GM19463 (cell line): ENCODE measurements at regions not wholly inside any gene's neighbourhood (a gene's known extent, or its start where the extent isn't known, plus 50 kb on each side); places are given as distances from the start of the nearest gene placed in this dataset.
"Not testable (repeated sequence)": the region's sequence is repeated elsewhere in the genome, so short reads cannot be mapped to it uniquely, and the experiment has no call there.

ENCODE experiments used
- ATAC-seq: cut with Tn5 transposase; IDR thresholded peaks from one replicate; pipeline ENCODE4 v1.9.1; 2021; ENCODE audit warnings: mild to moderate bottlenecking, moderate library complexity; ENCODE audit not compliant: unreplicated experiment

- no peak for ATAC-seq
These were observed 99.9 kb upstream of the TLE4 start for GRCh38 chr9:79471580-79472543.

- ATAC-seq = no peak
These were observed 98.1 kb upstream of the TLE4 start for GRCh38 chr9:79473704-79474103.

GRCh38 chr9:79477241-79477840 lies 94.4 kb upstream of the TLE4 start:
- no peak for ATAC-seq

GRCh38 chr9:79477955-79478771 lies 93.6 kb upstream of the TLE4 start:
- peak; percentile 84 for ATAC-seq

- no peak for ATAC-seq
These were observed 91.1 kb upstream of the TLE4 start for GRCh38 chr9:79480639-79481038.

GRCh38 chr9:79481846-79482477 lies 89.8 kb upstream of the TLE4 start:
- no peak for ATAC-seq

- ATAC-seq = no peak
These were observed 86.5 kb upstream of the TLE4 start for GRCh38 chr9:79485258-79485657.

- ATAC-seq = no peak
These were observed 82.3 kb upstream of the TLE4 start for GRCh38 chr9:79489261-79490000.

- no peak for ATAC-seq
These were observed 81.0 kb upstream of the TLE4 start for GRCh38 chr9:79490657-79491248.

GRCh38 chr9:79492092-79493009 lies 79.4 kb upstream of the TLE4 start:
- ATAC-seq = no peak

- ATAC-seq = not testable (repeated sequence)
These were observed 71.4 kb upstream of the TLE4 start for GRCh38 chr9:79500196-79500864.

- ATAC-seq = no peak
These were observed 70.2 kb upstream of the TLE4 start for GRCh38 chr9:79501546-79501945.

- ATAC-seq = no peak
These were observed 64.0 kb upstream of the TLE4 start for GRCh38 chr9:79507801-79508200.

GRCh38 chr9:79512251-79512650 lies 59.5 kb upstream of the TLE4 start:
- no peak for ATAC-seq
